H1 (cell line): ENCODE measurements at regions not wholly inside any gene's neighbourhood (a gene's known extent, or its start where the extent isn't known, plus 50 kb on each side); places are given as distances from the start of the nearest gene placed in this dataset.
"Not testable (repeated sequence)": the region's sequence is repeated elsewhere in the genome, so short reads cannot be mapped to it uniquely, and the experiment has no call there.

ENCODE experiments used
- CTCF ChIA-PET: fragments of 300-600 bp; sonication (Branson Sonifier 250); formaldehyde crosslinking; loops from one replicate; lab custom pipeline; 2021; ENCODE audit not compliant: partially characterized antibody; lab: Charles Lee
- POLR2A ChIA-PET: fragments of 300-600 bp; sonication (Branson Sonifier 250); formaldehyde crosslinking; loops from one replicate; lab custom pipeline; 2021; ENCODE audit warnings: inconsistent platforms; ENCODE audit not compliant: partially characterized antibody; lab: Charles Lee
- DNase-seq, 2 experiments: peaks; one replicate each; pipeline versions ENCODE4 v3.0.0 to v3.0.0-alpha.2; 2010 to 2022; ENCODE audit warnings: low spot score in 2 of 2, low read depth in 1 of 2, mixed read lengths in 1 of 2
- FAIRE-seq: peaks from 2 replicates; lab custom pipeline; 2011; peaks lifted over from hg19 to GRCh38; lab: Jason Lieb, UNC
- H2AFZ ChIP-seq: 2 replicates; pipeline ENCODE4 v1.8.1; 2012; ENCODE audit warnings: low read length, inconsistent platforms
- H2AK5ac ChIP-seq: 2 replicates; pipeline ENCODE4 v1.6.1; 2013; ENCODE audit warnings: low read depth, low read length
- H2BK120ac ChIP-seq: replicated peaks from 2 replicates; pipeline ENCODE3; 2013; ENCODE audit warnings: low read depth, low read length, inconsistent platforms
- H2BK12ac ChIP-seq: 2 replicates; pipeline ENCODE4 v1.6.1; 2013; ENCODE audit warnings: low read depth, low read length
- H2BK15ac ChIP-seq: 2 replicates; pipeline ENCODE4 v1.6.1; 2013; ENCODE audit warnings: low read length
- H2BK20ac ChIP-seq: 2 replicates; pipeline ENCODE4 v1.6.1; 2013; ENCODE audit warnings: low read length
- H2BK5ac ChIP-seq: 2 replicates; pipeline ENCODE4 v1.6.1; 2013; ENCODE audit warnings: low read depth, low read length
- H3K14ac ChIP-seq: 2 replicates; pipeline ENCODE4 v1.6.1; 2013; ENCODE audit warnings: inconsistent platforms; ENCODE audit not compliant: insufficient read length
- H3K18ac ChIP-seq: 2 replicates; pipeline ENCODE4 v1.6.1; 2013; ENCODE audit warnings: low read length; ENCODE audit errors: extremely low read depth
- H3K23ac ChIP-seq: 2 replicates; pipeline ENCODE4 v1.6.1; 2013; ENCODE audit warnings: inconsistent platforms; ENCODE audit not compliant: insufficient read length
- H3K23me2 ChIP-seq: 2 replicates; pipeline ENCODE4 v1.6.1; 2013; ENCODE audit warnings: low read depth, low read length
- H3K27ac ChIP-seq: 2 replicates; pipeline ENCODE4 v1.6.1; 2011; ENCODE audit warnings: low read depth, low read length, inconsistent platforms
- H3K27me3 ChIP-seq, 4 experiments: replicated peaks in 1 of 4; 1 replicate in 1 of 4; 2 replicates in 3 of 4; pipeline versions ENCODE4 v1.6.1 to v1.8.1; 2011 to 2013; ENCODE audit warnings: low read length in 3 of 4, mild to moderate bottlenecking in 3 of 4, inconsistent platforms in 2 of 4, mixed read lengths in 2 of 4, moderate library complexity in 1 of 4; ENCODE audit not compliant: control insufficient read depth in 3 of 4, insufficient read depth in 3 of 4; ENCODE audit errors: extremely low read depth in 1 of 4
- H3K36me3 ChIP-seq, 4 experiments: 2 replicates each; pipeline versions ENCODE4 v1.6.1 to v1.8.1; 2011 to 2013; ENCODE audit warnings: mild to moderate bottlenecking in 4 of 4, low read length in 3 of 4, moderate library complexity in 2 of 4, control low read depth in 1 of 4, inconsistent platforms in 1 of 4; ENCODE audit not compliant: insufficient read depth in 4 of 4, control insufficient read depth in 2 of 4
- H3K4ac ChIP-seq: replicated peaks from 2 replicates; pipeline ENCODE3; 2013; ENCODE audit warnings: low read length, low read depth, mixed read lengths, inconsistent platforms; ENCODE audit not compliant: insufficient read length
- H3K4me1 ChIP-seq, 4 experiments: replicated peaks in 1 of 4; 1 replicate in 1 of 4; 2 replicates in 3 of 4; pipeline versions ENCODE4 v1.6.1 to v1.8.1; 2011 to 2013; ENCODE audit warnings: low read length in 3 of 4, inconsistent platforms in 2 of 4, mixed read lengths in 1 of 4; ENCODE audit not compliant: insufficient read depth in 4 of 4, control insufficient read depth in 3 of 4
- H3K4me2 ChIP-seq, 2 experiments: 2 replicates each; pipeline versions ENCODE4 v1.6.1 to v1.8.1; 2011 to 2013; ENCODE audit warnings: low read depth in 2 of 2, low read length in 2 of 2, control low read depth in 1 of 2, inconsistent platforms in 1 of 2, mild to moderate bottlenecking in 1 of 2; ENCODE audit not compliant: insufficient read depth in 1 of 2
- H3K4me3 ChIP-seq, 4 experiments: fragments of 200-600, 300-600 bp in 1 of 4; sonication (generic), shearing (Covaris generic), sonication (Bioruptor Twin) in 1 of 4; 2 replicates each; pipeline versions ENCODE4 v1.5.1 to v1.8.1; 2011 to 2016; ENCODE audit warnings: low read length in 4 of 4, low read depth in 3 of 4, control low read depth in 2 of 4, inconsistent platforms in 2 of 4, mild to moderate bottlenecking in 2 of 4, mixed read lengths in 1 of 4, moderate library complexity in 1 of 4; ENCODE audit not compliant: insufficient read depth in 2 of 4; ENCODE audit errors: extremely low read depth in 1 of 4
- H3K56ac ChIP-seq: replicated peaks from 2 replicates; pipeline ENCODE3; 2013; ENCODE audit warnings: low read depth, mild to moderate bottlenecking, mixed read lengths, low read length, inconsistent platforms; ENCODE audit not compliant: insufficient read length
- H3K79me1 ChIP-seq: 2 replicates; pipeline ENCODE4 v1.6.1; 2013; ENCODE audit warnings: low read depth, low read length, control low read depth
- H3K79me2 ChIP-seq, 2 experiments: 2 replicates each; pipeline versions ENCODE4 v1.6.1 to v1.8.1; 2012 to 2013; ENCODE audit warnings: low read length in 2 of 2, mild to moderate bottlenecking in 2 of 2, inconsistent platforms in 1 of 2; ENCODE audit not compliant: insufficient read depth in 2 of 2, control insufficient read depth in 1 of 2
- H3K9ac ChIP-seq, 4 experiments: replicated peaks in 1 of 4; 1 replicate in 1 of 4; 2 replicates in 3 of 4; pipeline versions ENCODE4 v1.6.1 to v1.8.1; 2011 to 2013; ENCODE audit warnings: low read depth in 3 of 4, low read length in 3 of 4, control low read depth in 2 of 4, mild to moderate bottlenecking in 2 of 4, moderate library complexity in 2 of 4, inconsistent platforms in 1 of 4; ENCODE audit errors: extremely low read depth in 1 of 4
- H3K9me3 ChIP-seq, 2 experiments: 2 replicates each; pipeline versions ENCODE4 v1.6.1 to v1.8.1; 2012 to 2013; ENCODE audit warnings: mild to moderate bottlenecking in 2 of 2, moderate library complexity in 2 of 2, control low read depth in 1 of 2, inconsistent platforms in 1 of 2, low read depth in 1 of 2, low read length in 1 of 2, mixed read lengths in 1 of 2; ENCODE audit not compliant: insufficient read depth in 2 of 2
- H4K20me1 ChIP-seq, 2 experiments: replicated peaks in 1 of 2; 2 replicates each; pipeline versions ENCODE3 to v1.8.1; 2011 to 2013; ENCODE audit warnings: inconsistent platforms in 2 of 2, low read length in 2 of 2, mild to moderate bottlenecking in 1 of 2; ENCODE audit not compliant: insufficient read depth in 2 of 2, control insufficient read depth in 1 of 2
- H4K5ac ChIP-seq: 2 replicates; pipeline ENCODE4 v1.6.1; 2013; ENCODE audit warnings: low read length, low read depth, mixed read lengths, inconsistent platforms; ENCODE audit not compliant: insufficient read length
- H4K8ac ChIP-seq: 2 replicates; pipeline ENCODE4 v1.8.0; 2013; ENCODE audit warnings: mild to moderate bottlenecking, moderate library complexity, low read length, inconsistent platforms; ENCODE audit not compliant: insufficient read depth; ENCODE audit errors: extremely low read depth
- H4K91ac ChIP-seq: replicated peaks from 2 replicates; pipeline ENCODE3; 2013; ENCODE audit warnings: low read length, mixed read lengths, inconsistent platforms; ENCODE audit not compliant: insufficient read length
- WGBS, 2 experiments: shearing (Covaris generic) in 1 of 2; methylation state at CpG; one replicate each; pipeline versions ENCODE4 v1.1.6 to v1.1.7; 2013 to 2015; ENCODE audit warnings: low lambda C conversion rate in 2 of 2, mixed read lengths in 2 of 2, inconsistent platforms in 1 of 2, low coverage in 1 of 2, missing lambda C conversion rate in 1 of 2; ENCODE audit not compliant: insufficient replicate concordance in 2 of 2, insufficient coverage in 1 of 2, insufficient read length in 1 of 2; ENCODE audit errors: extremely low coverage in 1 of 2, missing lambda C conversion rate in 1 of 2; 5-methylcytosine and 5-hydroxymethylcytosine counted together

- H3K9ac ChIP-seq, H3K4me1 ChIP-seq, H3K79me2 ChIP-seq, H3K56ac ChIP-seq, FAIRE-seq, H3K27me3 ChIP-seq, H3K27ac ChIP-seq, POLR2A ChIA-PET, H4K91ac ChIP-seq, H2BK20ac ChIP-seq, H3K18ac ChIP-seq, H2BK12ac ChIP-seq, H3K4me3 ChIP-seq, H2BK120ac ChIP-seq, H2BK15ac ChIP-seq, H2AFZ ChIP-seq, H3K23ac ChIP-seq, H3K4me2 ChIP-seq, H2BK5ac ChIP-seq, H3K14ac ChIP-seq, H4K20me1 ChIP-seq, H3K36me3 ChIP-seq, H2AK5ac ChIP-seq, DNase-seq, CTCF ChIA-PET, H4K5ac ChIP-seq, H3K4ac ChIP-seq, H4K8ac ChIP-seq, H3K79me1 ChIP-seq, H3K23me2 ChIP-seq: not testable (repeated sequence)
- 77% methylated on average over 6 of the region's 10 CpGs; no CpG with 5 or more reads in 1 of the 2 experiments for WGBS, 2 experiments
- peaks cover 31 to 51% of the 10 kb centered on the region in 2 experiments for H3K9me3 ChIP-seq
These were observed 203.4 kb upstream of the WSB1 start for GRCh38 chr17:27090450-27091042.
